NCI-H2081 (cell line): ENCODE measurements at regions not wholly inside any gene's neighbourhood (a gene's known extent, or its start where the extent isn't known, plus 50 kb on each side); places are given as distances from the start of the nearest gene placed in this dataset.

ENCODE experiments used
- DNase-seq, 2 experiments: peaks; one replicate each; lab custom pipeline; 2025; lab: John Stamatoyannopoulos, UW

DNA sequence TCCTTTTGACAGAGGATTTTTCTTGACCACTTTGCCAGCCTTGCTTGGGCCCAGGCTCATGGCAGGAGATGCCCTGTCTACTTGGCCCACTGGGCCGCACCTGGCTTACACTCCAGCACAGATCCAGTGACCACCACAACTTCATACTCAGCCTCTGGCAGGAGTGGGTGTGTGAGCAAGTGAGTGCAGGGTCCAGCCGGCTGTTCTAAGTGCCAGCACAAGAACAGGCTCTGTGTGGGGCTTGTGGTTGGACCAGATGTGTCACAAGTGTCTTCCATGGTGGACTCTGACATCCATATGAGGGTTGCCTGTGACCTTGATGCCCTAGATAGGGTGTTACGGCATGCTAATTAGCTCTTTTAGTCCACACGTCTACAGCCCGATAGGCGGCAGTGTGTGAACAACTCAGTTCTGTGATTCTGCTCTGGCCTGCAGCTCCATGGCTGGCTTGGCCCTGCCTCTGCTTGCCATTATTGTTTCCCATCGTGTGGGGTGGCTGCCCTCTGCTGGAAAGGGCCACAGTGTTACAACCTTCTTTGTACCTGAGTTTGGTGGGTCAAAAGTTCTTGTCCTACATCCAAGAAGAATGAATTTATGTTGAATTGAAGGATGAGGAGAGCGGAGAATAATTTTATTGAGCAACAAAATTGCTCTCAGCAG lies 1089.1 kb downstream of the SLC6A15 start:
- DNase-seq, result peak; percentile 34 to 39

GRCh38 chr12:83821967-83822366 lies 1090.6 kb downstream of the SLC6A15 start:
- no peak for DNase-seq

DNA sequence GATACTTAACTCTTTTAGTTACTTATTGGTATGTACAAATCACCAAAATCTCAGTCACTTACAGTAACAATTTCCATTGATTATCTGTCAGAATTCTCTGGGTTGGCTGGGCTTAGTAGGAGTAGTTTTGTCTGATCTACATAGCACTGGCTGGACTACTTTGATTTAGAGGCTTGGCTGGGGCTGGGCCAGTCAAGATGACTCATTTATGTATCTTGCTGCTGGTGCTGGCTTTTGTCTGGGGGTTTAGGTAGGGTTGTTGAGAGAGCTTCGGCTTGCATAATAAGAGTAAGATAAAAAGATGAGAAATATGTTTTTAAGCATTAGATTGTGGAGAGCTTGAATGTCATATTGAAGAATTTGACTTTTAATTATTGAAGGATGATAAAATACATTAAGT lies 1093.7 kb downstream of the SLC6A15 start:
- no peak for DNase-seq

GRCh38 chr12:83817730-83818129 lies 1094.9 kb downstream of the SLC6A15 start:
- no peak for DNase-seq

GRCh38 chr12:83808591-83808990 lies 1104.0 kb downstream of the SLC6A15 start:
- no peak for DNase-seq

GRCh38 chr12:83807871-83808270 lies 1104.7 kb downstream of the SLC6A15 start:
- no peak for DNase-seq

GRCh38 chr12:83805873-83806272 lies 1106.7 kb downstream of the SLC6A15 start:
- no peak for DNase-seq

- no peak for DNase-seq
These were observed 1107.3 kb downstream of the SLC6A15 start for GRCh38 chr12:83805156-83805772.

DNA sequence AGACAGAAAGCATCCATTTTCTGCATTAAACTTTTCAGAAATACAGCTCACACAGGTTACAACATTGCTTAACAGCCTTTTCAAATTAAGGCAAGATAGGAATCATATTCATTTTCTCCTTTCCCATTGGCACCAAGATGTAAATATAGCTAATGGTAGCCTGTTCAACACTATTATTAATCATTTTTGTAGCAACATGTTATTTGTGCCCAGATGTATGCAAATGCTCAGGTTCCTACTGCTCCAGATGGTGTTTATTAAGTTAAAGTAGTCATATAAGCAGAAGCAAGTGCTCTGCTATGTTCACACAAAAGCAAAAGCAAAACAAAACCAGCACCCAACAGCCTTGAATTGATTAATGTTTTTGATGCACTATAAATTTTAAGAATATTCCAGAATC lies 1110.6 kb downstream of the SLC6A15 start:
- DNase-seq, result no peak

DNA sequence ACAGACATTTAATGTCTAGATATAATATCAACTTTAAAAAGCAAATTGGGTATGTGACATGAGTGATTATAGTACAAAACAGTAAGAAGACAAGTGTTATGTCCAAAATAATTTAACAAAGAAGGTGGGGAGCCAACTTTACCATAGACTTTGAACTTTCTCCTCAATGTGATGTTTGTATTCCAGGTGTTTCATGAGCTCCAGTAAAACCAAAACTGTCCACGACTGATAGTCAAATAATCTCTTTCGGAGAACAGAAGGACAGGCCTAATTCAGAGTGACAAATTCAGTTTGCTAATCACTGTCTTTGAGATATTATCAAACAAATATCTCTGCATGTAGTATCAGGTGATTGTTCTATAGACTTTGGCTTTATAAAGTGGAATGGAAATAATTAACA lies 1112.6 kb downstream of the SLC6A15 start:
- DNase-seq, result no peak

DNA sequence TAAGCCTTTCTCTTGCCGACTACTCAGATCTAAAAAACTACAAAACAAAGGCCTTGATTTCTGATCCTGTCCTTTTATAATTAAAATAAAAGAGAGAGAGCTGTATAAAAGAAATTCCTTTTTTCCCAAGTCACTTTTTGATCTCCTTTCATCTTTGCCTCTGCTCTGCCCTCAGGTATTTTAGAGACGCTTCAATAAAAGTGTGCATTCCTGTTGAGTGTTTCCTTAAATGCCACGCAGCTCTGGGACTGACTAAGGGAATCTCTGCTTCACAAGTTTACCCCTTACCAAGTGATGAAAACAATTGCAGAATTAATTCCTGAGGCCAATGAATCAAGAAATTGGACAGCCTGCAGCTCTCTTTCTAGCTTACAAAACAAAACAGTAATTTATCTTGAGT lies 1109.8 kb downstream of the TMTC2 start:
- DNase-seq, result no peak

DNA sequence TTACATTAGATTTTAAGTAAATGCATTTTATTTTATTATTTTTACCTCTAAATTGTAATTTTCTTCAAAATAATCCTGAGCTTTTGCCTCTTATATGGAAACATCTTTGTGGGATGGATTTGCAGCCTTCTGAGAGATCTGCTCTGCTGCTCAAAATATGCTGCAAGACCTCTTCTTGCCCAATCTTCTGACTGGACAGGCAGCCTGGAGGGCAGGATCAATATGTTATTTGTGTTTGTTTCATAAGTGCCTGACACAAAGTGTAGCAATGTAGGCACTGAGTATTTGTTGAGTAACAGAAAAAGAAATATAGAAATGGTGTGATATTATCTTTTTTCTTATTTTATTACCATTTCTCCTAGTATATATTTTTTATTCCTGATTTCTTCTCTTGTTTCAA lies 1106.9 kb downstream of the TMTC2 start:
- DNase-seq, result no peak

DNA sequence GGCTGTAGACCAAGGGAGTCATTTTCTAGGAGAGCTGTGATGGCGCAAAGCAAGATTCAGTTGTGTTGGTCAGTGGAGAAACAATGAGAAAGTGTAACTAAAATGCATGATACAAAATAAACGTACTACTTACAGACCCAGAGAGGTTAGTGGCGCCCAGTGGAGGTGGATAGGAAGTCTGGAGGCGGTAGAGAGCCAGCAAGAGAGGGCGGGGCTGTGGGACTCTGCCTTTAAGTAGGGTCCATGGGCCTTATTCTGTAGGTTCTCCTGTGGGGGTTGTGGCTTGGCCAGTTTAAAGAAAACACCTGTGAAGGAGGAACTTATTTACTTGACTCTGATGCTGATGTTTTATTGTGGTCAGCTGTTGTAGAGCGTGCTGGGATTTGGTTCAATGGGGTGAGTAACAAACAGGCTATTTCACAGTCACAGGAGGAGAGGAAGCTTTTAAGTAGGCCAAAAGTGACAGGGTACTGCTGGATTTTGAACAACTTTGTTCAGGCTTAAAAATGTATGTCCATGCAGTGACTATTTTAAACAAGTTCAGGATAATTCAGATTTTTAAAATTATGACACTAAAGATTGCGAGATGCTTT lies 1097.7 kb downstream of the TMTC2 start:
- no peak for DNase-seq

- no peak for DNase-seq
These were observed 1092.8 kb downstream of the TMTC2 start for GRCh38 chr12:83779526-83779925.

GRCh38 chr12:83769151-83769550 lies 1082.4 kb downstream of the TMTC2 start:
- DNase-seq, result no peak

GRCh38 chr12:83767723-83768122 lies 1081.0 kb downstream of the TMTC2 start:
- DNase-seq, result no peak

DNA sequence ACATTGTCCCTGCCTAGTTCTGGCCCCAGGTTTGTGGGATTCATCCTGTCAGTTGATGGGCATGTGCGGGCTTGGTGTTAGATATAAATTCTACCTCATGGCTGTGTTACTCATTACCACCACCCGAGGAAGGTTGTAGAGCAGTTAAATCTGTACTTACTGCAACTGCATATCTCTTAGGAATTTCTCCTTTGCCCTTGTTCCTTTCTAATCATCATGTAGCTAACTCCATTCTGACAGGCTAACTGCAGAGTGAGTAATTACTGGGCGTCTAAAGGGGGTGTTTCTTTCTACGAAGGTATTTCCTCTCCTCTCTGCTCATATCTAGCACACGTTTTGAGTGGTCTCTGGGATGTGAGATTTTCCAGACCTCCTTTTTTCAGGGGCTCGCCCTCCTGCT lies 1076.7 kb downstream of the TMTC2 start:
- DNase-seq, result no peak

DNA sequence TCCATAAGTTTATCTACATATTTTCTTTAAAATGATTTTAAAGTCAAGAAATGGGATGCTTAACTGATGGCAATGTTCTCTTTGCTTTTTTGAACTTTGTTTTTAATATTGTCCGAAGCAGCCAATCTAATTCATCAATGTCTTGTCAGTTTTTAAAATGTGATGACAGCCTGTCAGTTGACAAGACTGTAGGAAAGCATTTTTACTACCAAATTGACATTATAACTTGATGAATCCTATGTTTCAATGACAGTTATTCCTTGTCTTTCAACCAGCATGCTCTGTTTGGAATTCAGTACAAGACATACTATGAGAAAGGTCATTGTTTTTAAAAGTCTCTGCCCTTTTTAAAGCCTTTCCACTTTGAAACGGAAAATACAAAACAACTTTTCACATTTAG lies 1073.2 kb downstream of the TMTC2 start:
- no peak for DNase-seq

- DNase-seq, result no peak
These were observed 1072.4 kb downstream of the TMTC2 start for GRCh38 chr12:83758888-83759631.

DNA sequence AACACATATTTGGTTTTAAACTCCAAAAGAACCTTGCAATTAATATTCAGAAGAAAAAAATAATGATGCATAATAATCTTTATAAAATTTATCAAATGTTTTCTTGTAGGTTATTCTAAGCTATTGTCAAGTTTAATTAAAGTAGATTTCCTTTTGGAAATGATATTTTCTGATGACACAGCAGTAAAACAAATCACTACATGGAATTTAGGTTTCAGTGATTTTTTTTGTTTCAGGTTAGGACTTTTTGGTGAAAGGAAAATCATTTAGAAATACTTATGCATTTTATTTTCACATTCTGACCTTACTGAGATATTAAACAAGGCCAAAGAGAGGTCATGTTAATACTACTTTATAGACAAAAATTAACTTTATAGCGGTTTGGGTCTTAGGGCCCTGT lies 1067.2 kb downstream of the TMTC2 start:
- DNase-seq, result no peak

GRCh38 chr12:83753205-83753604 lies 1066.5 kb downstream of the TMTC2 start:
- DNase-seq, result no peak

- DNase-seq, result no peak
These were observed 1052.9 kb downstream of the TMTC2 start for GRCh38 chr12:83739607-83740006.

- DNase-seq, result no peak
These were observed 1024.1 kb downstream of the TMTC2 start for GRCh38 chr12:83710851-83711250.
